Smooth muscle cell (in vitro differentiated cells): ENCODE measurements at regions not wholly inside any gene's neighbourhood (a gene's known extent, or its start where the extent isn't known, plus 50 kb on each side); places are given as distances from the start of the nearest gene placed in this dataset.

Source experiments
- DNase-seq: peaks from one replicate; lab custom pipeline; 2025; ENCODE audit not compliant: unreplicated experiment; lab: John Stamatoyannopoulos, UW
- H2AFZ ChIP-seq: fragments of 200-600 bp; sonication (generic); 2 replicates; pipeline ENCODE4 v1.6.0; 2016; ENCODE audit warnings: antibody characterized with exemption, low read depth, mild to moderate bottlenecking
- H3F3A ChIP-seq: fragments of 200-600 bp; sonication (generic); 2 replicates; pipeline ENCODE4 v1.6.0; 2017; ENCODE audit warnings: antibody characterized with exemption, low read depth
- H3K27ac ChIP-seq: fragments of 200-600 bp; sonication (generic); 2 replicates; pipeline ENCODE4 v1.5.1; 2016; ENCODE audit warnings: low read depth, mild to moderate bottlenecking
- H3K27me3 ChIP-seq: fragments of 200-600 bp; sonication (generic); 2 replicates; pipeline ENCODE4 v1.6.1; 2016; ENCODE audit warnings: low read depth, mild to moderate bottlenecking
- H3K36me3 ChIP-seq: fragments of 200-600 bp; sonication (generic); 2 replicates; pipeline ENCODE4 v1.5.1; 2016; ENCODE audit warnings: low read depth
- H3K4me1 ChIP-seq: fragments of 200-600 bp; sonication (generic); 2 replicates; pipeline ENCODE4 v1.5.1; 2016; ENCODE audit warnings: low read depth
- H3K4me2 ChIP-seq: fragments of 200-600 bp; sonication (generic); 2 replicates; pipeline ENCODE4 v1.6.0; 2016; ENCODE audit warnings: mild to moderate bottlenecking
- H3K4me3 ChIP-seq: fragments of 200-600 bp; sonication (generic); 2 replicates; pipeline ENCODE4 v1.5.1; 2016; ENCODE audit warnings: mild to moderate bottlenecking
- H3K79me2 ChIP-seq: fragments of 200-600 bp; sonication (generic); 2 replicates; pipeline ENCODE4 v1.6.0; 2016; ENCODE audit warnings: low read depth, mild to moderate bottlenecking
- H3K9ac ChIP-seq: fragments of 200-600 bp; sonication (generic); 2 replicates; pipeline ENCODE4 v1.6.0; 2016; ENCODE audit warnings: low read depth
- H3K9me3 ChIP-seq: fragments of 200-600 bp; sonication (generic); replicated peaks from 2 replicates; pipeline ENCODE4 v1.5.1; 2016; ENCODE audit warnings: low read depth
- H4K20me1 ChIP-seq: fragments of 200-600 bp; sonication (generic); 2 replicates; pipeline ENCODE4 v1.6.0; 2016; ENCODE audit warnings: low read depth
- CTCF ChIP-seq: fragments of 200-600 bp; sonication (generic); IDR thresholded peaks from 2 replicates; pipeline ENCODE4 v1.5.1; 2017; ENCODE audit warnings: borderline replicate concordance, mild to moderate bottlenecking, antibody characterized with exemption; ENCODE audit not compliant: insufficient read depth, poor library complexity, severe bottlenecking
- WGBS: methylation state at CpG from one replicate; pipeline ENCODE4 v1.1.7; 2016; ENCODE audit warnings: low lambda C conversion rate; 5-methylcytosine and 5-hydroxymethylcytosine counted together

- WGBS: 88% methylated on average over 3 of the region's 3 CpGs
These were observed 280.2 kb downstream of the BUD13 start for GRCh38 chr11:116492600-116492999.

GRCh38 chr11:116488836-116489389 lies 283.9 kb downstream of the BUD13 start:
- Histone ChIP-seq H4K20me1 (no peaks in the 10 kb centered on the region), H3K36me3 (no peaks in the 10 kb centered on the region), H3K27ac (no peak overlapping the region), H3K9me3 (no peaks in the 10 kb centered on the region), H3F3A (no peaks in the 10 kb centered on the region), H3K27me3 (peaks cover 64% of the 10 kb centered on the region), H3K4me1 (no peaks in the 10 kb centered on the region), H3K4me3 (no peak overlapping the region), H3K79me2 (no peaks in the 10 kb centered on the region), H3K9ac (no peak overlapping the region), H2AFZ (no peak overlapping the region), H3K4me2 (no peak overlapping the region)
- no peak for DNase-seq
- 82% methylated on average over 11 of the region's 11 CpGs for WGBS
- no peak for TF ChIP-seq CTCF

More at GRCh38 chr11:116492600-116492999, 280.2 kb downstream of the BUD13 start:
- Histone ChIP-seq H3K27ac (no peak overlapping the region), H3K9me3 (no peaks in the 10 kb centered on the region), H3K9ac (no peak overlapping the region), H3K27me3 (peaks cover 43% of the 10 kb centered on the region), H3K4me3 (no peak overlapping the region), H4K20me1 (no peaks in the 10 kb centered on the region), H3K4me2 (no peak overlapping the region), H2AFZ (no peak overlapping the region), H3K36me3 (no peaks in the 10 kb centered on the region), H3K79me2 (no peaks in the 10 kb centered on the region), H3F3A (no peaks in the 10 kb centered on the region), H3K4me1 (no peaks in the 10 kb centered on the region)
- no peak for DNase-seq
- no peak for TF ChIP-seq CTCF

DNA sequence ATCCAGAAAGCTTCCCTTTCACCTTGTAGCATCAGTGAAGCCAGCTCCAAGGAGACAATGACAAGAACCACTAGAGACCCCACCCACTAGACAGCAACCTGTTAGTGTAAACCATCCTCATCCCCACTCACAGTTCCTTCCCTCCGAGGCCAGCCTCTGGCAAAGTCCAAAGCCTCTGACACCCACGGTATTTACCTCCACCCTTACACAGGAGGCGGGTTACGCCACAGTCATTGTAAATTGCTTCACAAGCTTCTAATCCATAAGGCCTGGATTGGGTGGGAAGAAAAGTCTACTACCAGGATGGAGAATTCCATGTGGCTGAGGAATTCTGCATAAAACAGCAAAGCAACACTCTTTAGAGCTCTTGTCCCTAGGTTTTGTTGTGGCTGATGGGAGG lies 287.4 kb downstream of the BUD13 start:
- H3K4me2 ChIP-seq: no peak overlapping the region
- no peak for TF ChIP-seq CTCF
- H3K79me2 ChIP-seq: no peaks in the 10 kb centered on the region
- DNase-seq: no peak
- no peaks in the 10 kb centered on the region for H3K9me3 ChIP-seq
- H3K4me3 ChIP-seq: no peak overlapping the region
- H3F3A ChIP-seq: no peaks in the 10 kb centered on the region
- H3K27me3 ChIP-seq: peaks cover 76% of the 10 kb centered on the region
- 84% methylated on average over 4 of the region's 4 CpGs for WGBS
- no peaks in the 10 kb centered on the region for H3K36me3 ChIP-seq
- H3K4me1 ChIP-seq: no peaks in the 10 kb centered on the region
- H2AFZ ChIP-seq: no peak overlapping the region
- no peak overlapping the region for H3K9ac ChIP-seq
- H4K20me1 ChIP-seq: no peaks in the 10 kb centered on the region
- no peak overlapping the region for H3K27ac ChIP-seq

- no peaks in the 10 kb centered on the region for H3K9me3 ChIP-seq
- H3K4me1 ChIP-seq: no peaks in the 10 kb centered on the region
- H3K9ac ChIP-seq: no peak overlapping the region
- no peak overlapping the region for H3K27ac ChIP-seq
- no peaks in the 10 kb centered on the region for H3K79me2 ChIP-seq
- no peaks in the 10 kb centered on the region for H3K36me3 ChIP-seq
- 86% methylated on average over 4 of the region's 4 CpGs for WGBS
- H3K27me3 ChIP-seq: peaks cover 64% of the 10 kb centered on the region
- H4K20me1 ChIP-seq: no peaks in the 10 kb centered on the region
- H2AFZ ChIP-seq: no peak overlapping the region
- H3F3A ChIP-seq: no peaks in the 10 kb centered on the region
- no peak for TF ChIP-seq CTCF
- no peak overlapping the region for H3K4me2 ChIP-seq
- DNase-seq: no peak
- H3K4me3 ChIP-seq: no peak overlapping the region
These were observed 290.1 kb downstream of the BUD13 start for GRCh38 chr11:116482716-116483115.
